GM12873 (cell line): ENCODE measurements at regions not wholly inside any gene's neighbourhood (a gene's known extent, or its start where the extent isn't known, plus 50 kb on each side); places are given as distances from the start of the nearest gene placed in this dataset.

ENCODE experiments used
- TF ChIP-seq, protein P1 (sequence below): IDR thresholded peaks from 2 replicates; pipeline ENCODE4 v1.5.1; 2012; ENCODE audit warnings: low read depth, mild to moderate bottlenecking, moderate library complexity, low read length, control low read depth; ENCODE audit not compliant: insufficient read depth; ENCODE audit errors: missing control alignments

DNA sequence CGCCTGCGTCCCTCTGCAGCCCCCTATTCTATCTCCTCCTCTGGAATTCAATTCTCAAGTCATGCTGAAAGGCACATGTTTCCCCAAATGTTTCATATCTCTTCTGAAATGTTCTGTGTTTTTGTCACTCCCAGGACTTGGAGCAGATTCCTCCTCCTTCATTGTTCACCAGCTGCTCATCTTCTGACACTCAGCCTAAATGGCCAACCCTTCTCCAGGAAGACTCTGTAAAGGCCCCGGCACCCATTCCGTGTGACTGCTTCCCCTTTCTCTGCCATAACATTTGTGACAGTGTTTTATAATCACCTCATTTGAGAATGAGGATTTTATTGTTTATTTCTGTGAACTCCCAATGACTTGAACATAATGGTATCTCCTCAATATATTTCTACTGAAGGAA is 170.8 kb upstream of the ADAMTS16 start:
- TF ChIP-seq, protein P1, sequence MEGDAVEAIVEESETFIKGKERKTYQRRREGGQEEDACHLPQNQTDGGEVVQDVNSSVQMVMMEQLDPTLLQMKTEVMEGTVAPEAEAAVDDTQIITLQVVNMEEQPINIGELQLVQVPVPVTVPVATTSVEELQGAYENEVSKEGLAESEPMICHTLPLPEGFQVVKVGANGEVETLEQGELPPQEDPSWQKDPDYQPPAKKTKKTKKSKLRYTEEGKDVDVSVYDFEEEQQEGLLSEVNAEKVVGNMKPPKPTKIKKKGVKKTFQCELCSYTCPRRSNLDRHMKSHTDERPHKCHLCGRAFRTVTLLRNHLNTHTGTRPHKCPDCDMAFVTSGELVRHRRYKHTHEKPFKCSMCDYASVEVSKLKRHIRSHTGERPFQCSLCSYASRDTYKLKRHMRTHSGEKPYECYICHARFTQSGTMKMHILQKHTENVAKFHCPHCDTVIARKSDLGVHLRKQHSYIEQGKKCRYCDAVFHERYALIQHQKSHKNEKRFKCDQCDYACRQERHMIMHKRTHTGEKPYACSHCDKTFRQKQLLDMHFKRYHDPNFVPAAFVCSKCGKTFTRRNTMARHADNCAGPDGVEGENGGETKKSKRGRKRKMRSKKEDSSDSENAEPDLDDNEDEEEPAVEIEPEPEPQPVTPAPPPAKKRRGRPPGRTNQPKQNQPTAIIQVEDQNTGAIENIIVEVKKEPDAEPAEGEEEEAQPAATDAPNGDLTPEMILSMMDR: no peak

DNA sequence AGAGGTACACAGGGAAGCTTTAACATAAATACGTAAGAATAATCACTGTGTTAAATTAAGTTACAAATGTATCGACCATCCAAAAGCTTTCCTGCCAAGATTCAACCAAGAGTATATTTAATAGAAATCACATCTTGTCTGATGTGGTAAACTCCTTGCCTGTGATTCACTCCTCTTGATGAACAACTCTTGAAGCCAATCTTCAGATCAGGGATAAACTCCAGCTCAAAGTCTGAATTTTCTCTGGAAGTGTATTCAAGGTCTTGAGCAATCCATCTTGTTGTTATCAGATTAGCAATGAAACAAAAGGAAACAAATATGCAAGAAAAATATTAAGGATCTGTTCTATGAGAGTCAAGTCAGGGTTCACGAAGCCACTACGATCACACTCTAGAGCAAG is 170.0 kb upstream of the ADAMTS16 start:
- TF ChIP-seq, protein P1: no peak

DNA sequence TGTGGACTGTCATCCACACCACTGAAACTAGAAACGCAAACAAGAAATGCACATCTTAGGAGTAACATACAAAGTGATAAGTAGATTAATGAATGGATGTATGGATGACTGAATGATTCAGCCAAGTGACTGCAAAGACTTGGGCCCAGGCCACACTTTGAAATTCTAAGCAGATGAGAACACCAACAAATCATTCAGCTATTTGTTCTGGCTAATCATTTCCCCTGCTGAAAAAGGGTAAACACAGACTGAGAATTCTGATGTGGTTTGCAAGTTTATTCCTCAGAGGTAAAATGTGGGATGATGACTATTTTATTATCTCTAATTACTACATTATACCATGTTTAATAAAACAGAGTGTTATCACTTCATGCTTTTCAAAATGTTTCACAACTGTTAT is 163.2 kb upstream of the ADAMTS16 start:
- TF ChIP-seq, protein P1: no peak

DNA sequence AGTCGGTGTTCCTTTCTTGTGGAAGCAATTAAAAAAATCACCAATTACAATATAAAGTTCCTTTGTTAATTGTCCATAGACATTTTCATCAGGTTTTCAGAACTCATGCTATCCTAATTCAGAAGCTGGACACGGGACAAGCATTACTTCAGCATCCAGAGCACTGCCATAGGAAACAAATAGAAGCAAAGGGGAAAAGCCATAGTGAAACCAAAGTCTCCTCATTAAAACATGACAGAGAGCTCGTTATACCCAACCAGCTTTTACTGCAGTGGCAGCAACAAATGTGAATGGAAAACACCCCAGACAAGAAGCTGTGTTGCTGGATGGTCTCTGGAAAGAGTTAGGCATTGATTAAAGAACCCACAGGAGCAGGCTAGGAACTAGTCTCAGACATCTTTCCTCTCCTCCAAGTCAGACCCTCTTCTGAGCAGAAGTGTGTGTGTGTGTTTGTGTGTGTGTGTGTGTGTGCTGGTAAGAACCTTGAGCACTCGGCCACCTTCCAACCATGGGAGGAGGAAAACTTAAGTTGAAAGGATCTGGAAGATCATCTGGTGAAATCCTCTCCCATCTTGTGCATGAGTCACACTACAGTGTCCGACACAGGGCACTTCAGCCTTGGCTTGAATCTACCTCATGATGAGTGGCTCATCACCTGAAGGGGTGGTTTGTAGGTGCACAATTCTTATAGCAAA is 162.6 kb upstream of the ADAMTS16 start:
- TF ChIP-seq, protein P1: no peak

DNA sequence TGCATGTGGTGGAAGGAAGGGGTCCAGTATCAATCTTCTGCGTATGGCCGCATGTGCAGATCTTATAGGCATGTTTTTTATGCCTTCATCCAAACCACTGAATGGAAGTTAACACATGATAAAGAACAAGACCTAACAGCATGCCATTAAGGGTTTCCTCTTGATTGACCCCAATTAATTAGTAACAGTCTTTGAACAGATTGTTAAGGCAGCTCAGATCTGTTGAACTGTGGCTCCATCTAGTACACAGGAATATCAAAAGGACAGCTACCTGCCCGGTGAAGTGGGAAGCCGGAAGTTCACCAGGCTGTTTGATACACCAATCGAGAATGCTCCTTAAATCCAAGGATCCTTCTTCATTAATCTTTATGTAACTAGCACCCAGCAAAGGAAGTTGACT is 159.9 kb upstream of the ADAMTS16 start:
- TF ChIP-seq, protein P1: no peak

DNA sequence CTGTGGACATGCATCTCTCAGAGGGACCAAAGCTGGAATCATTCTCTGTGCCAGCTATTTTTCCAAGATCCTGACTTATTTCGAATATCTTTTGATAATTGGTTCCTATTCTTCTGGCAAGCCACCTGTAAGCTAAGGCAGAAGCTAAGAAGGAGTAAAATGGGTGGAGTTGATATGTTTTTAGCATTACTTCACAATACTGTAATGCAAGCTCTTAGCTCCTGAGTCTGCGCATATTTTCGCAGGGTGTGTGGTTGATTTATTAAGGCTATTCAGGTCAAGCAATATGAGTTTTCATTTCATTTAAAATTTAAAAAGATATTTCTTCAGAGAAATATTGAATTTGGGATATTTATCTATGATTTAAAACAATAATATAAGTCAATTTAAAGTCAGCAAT is 158.5 kb upstream of the ADAMTS16 start:
- TF ChIP-seq, protein P1: no peak

DNA sequence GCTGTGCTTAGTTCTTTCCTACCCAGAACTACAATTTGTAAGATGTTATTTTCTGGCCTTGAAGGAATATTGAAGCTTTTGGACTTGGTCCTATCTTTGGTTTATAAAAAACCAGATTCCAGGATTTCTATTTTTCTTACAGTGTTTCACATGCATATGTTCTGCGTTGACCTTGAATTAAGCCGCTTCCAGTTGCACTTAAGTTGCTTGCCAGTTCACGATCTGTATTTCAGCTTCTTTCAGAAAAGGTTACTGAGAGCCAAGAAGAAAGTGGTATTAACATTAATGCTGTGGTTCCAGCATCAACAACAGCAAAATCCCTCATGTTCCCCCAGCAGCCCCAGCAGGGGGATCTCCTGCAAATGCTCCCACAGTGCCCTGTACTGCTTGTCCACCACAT is 156.4 kb upstream of the ADAMTS16 start:
- TF ChIP-seq, protein P1: no peak

DNA sequence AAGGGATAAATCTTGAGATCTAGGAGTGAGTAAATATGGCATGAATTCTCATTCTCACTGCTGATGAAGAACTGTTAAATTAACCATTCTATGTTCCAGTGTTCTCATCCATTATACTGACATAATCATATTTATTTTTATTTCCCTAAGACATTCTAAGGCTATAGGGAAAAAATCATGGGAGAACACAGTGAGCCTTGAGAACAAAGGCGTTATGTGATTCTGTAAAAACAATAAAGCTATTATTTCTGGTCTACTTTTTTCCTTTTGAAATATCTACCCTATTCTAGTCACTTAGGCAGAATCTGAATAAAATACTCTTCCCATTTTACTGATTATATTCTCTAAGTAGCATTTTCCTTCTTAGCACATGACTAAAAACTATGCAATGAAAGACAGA is 155.7 kb upstream of the ADAMTS16 start:
- TF ChIP-seq, protein P1: no peak
